HG03280 (cell line): ENCODE measurements at regions not wholly inside any gene's neighbourhood (a gene's known extent, or its start where the extent isn't known, plus 50 kb on each side); places are given as distances from the start of the nearest gene placed in this dataset.
"Not testable (repeated sequence)": the region's sequence is repeated elsewhere in the genome, so short reads cannot be mapped to it uniquely, and the experiment has no call there.

Experiments used
- ATAC-seq: cut with Tn5 transposase; IDR thresholded peaks from one replicate; pipeline ENCODE4 v1.9.1; 2021; ENCODE audit warnings: mild to moderate bottlenecking, moderate library complexity; ENCODE audit not compliant: unreplicated experiment

DNA sequence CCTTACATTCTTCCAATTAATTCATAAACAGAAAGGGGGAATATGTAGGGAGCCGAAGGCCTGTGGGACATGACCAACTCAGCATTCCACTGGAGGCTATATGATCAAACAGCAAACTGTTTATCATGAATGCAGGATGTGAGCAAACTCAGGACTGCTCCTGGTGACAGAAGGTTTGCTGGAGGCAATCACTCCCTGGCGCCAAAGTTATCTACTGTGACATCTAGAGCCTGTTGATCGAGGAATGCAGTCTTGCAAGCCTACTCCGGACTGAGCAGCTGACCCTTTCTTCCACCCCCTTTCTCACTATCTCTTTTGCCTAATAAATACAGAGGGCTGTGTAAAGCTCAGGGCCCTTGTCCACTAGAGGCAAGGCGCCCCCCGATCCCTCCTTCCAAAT, 122.0 kb upstream of the ZCCHC13 start:
- not testable (repeated sequence) for ATAC-seq

DNA sequence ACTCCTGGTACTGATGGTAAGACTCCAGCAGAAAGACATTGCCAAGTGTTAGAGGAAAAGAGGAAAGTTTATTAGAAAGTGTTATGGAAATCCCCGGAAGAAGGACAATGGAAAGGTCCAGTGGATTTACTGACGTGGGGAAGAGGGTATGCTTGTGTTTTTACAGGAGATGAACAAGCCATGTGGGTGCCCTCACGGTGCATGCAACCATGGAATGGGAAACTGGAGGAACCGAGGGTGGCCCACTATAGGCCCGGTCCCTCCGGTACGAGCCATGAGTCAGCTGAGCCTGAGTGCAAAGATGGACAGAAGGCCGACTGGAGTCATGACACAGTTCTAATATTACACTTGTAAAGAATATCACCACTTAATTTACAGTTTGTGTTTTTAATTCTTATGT, 123.3 kb upstream of the ZCCHC13 start:
- no peak for ATAC-seq

DNA sequence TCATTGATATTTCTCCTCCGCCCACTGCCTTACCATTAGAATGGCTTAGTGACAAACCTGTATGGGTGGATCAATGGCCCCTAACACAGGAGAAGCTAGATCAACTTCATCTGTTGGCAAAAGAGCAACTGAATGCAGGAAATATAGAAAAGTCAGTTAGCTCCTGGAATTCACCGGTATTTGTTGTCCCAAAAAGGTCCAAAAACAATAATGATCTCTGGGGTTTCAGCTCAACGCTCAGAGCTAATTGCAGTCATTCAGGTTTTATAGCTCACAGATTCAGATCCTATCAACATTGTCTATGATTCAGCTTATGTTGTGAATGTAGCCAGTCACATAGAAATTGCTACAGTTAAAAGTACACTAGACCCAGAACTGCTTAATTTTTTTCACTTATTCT, 124.0 kb upstream of the ZCCHC13 start:
- ATAC-seq, result no peak

DNA sequence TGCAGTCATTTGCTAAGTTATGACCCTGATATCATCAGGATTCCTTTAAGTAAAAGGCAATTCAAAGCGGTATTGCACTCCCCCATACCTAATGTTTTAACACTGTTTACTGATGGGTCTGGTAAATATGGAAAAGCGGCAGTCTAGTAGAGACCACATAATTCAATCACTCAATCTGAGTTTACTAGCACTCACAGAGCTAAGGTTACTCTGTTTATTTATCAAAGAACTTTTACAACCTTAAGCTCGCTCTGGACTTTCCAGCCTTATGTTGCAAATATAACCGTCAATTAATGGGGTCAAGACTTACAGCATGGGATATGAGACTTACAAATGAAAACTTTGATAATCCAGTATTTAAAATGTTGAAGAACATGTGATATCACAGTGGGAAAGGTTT, 124.5 kb upstream of the ZCCHC13 start:
- no peak for ATAC-seq

DNA sequence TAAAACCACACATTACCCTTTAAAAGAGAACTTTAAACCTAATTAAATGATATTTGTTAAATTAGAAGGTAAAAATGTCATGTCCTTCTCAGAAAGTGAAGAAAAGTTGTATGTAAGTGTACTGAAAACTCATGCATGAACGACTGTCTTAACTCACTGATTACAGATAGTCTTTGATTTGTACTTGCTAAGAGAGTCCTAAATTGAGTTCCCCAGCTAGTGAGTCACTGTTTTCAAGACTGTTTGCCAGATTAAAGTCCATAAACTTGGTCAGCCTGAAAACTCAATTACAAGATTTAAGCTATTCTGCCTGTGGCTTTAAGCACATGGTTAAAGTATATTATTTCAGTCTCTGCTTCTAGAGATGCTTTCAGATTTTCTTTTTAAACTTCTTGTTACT, 124.9 kb upstream of the ZCCHC13 start:
- no peak for ATAC-seq

DNA sequence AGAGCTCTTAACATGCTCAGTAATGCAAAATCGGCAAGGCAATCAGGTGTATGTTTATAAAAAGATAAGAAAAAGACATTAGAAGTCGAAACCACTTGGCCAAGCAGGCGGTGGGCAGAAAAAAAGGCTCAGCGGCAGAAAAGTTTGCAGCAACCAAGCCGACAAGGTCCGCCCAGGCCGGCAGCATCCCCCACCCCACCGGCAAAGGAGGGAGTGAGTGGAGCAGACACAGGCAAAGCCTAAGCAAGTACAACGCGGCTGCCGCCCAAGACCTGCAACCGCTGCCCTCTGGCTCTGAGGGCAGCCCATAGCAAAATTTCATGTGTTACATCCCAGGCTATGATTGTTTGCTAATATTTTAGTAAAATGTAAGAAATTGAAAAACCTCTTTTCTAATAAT, 125.4 kb upstream of the ZCCHC13 start:
- no peak for ATAC-seq

DNA sequence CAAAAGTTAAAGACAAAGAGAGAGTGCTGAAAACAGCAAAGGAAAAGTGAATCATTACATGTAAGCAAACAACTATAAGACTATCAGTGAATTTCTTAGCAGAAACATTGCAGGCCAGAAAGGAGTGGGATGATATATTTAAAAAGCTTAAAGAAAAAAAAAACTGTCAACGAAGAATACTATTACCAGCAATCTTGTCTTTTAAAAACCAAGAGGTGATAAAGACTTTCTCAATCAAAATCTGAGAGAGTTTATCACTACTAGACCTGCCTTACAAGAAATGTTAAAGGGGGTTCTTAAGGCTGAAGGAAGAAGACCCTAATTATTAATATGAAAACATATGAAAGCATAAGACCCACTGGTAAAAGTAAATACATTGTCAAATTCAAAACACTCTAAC, 132.5 kb upstream of the ZCCHC13 start:
- ATAC-seq, result no peak

DNA sequence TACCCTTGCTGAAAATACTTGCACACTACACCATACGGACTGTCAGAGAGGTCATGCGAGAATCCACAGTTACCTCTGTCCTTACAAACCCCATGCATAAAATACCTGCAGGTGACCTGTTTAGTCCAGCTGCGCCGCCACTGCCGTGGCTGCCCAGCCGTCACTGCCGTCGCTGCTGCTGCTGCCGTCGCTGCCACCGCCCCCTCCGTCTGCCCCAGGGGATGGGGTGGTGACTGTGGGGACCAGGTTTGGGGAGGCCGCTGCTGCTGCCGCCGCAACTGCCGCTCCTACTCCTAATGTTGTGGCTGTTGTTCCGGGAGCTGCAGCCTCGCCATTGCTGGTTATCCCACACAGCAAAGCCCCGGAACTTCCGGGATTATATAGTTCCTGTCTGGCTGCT, 141.8 kb upstream of the ZCCHC13 start:
- ATAC-seq, result no peak

DNA sequence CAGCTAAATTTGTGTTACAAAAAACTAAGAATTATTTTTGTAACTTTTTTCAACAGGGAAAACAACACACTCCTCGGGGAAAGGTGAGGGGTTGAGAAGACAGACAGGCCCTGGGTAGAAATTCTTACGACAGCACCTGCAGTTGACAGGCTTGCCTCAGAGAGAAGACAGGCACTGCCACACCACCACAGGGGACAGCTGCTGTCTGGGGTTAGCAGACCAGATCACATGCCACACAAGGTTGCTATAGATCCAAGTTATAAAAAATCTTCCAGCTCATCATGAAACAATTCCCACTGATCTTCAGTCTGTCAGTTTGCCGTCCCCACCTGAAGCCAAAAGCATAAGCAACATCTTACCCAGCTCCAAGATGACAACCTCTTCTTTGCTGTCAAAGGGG, 143.2 kb upstream of the ZCCHC13 start:
- ATAC-seq, result no peak

DNA sequence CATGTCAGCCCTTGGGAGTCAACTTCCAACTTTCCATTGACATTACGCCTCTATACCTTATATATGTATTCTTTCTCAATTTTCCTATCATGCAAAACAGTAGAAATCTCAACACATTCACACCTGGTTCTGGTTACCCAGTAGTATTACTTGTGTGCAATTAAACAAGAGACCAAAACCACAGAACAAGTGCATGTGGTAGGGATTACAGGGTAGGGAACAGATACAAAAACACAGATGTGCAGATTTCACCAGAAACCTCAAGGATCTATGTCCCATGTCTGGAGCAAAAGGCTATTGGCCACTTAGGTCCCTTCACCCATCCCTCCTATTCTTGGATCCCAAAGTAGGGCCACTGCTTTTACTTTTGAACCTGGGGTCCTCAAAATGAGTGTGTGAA, 143.6 kb upstream of the ZCCHC13 start:
- ATAC-seq, result no peak

DNA sequence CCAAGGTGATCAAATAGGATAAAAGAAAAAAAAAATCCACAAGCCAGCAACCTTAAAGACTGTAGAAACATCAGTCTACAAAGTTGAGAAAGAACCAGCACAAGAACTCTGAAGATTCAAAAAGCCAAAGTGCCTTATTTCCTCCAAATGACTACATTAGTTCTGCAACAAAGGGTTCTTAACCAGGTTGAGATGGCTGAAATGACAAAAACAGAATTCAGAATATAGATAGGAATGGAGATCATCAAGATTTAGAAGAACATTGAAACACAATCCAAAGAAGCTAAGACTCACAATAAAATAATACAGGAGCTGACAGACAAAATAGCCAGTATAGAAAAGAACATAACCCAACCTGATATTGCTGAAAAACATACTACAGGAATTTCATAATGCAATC, 156.5 kb upstream of the ZCCHC13 start:
- no peak for ATAC-seq

DNA sequence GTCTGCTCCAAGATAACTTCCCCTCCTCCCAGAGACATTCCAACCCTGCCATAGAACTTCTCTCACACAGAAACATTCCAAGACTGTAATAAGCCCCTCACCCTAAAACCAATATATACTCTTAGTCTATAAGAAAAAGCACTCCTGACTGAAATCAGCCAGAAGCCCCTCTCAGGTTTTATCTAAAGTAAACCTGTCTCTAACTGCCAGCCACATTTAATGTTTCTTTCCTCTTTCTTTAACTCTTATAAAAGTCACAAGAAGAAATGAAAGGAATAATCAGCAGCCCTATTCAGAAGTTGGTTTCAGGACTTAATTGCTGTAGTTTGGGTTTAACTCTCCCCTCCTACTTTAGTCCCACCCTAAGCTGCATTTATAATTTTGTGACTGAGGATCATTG, 165.0 kb upstream of the ZCCHC13 start:
- no peak for ATAC-seq

DNA sequence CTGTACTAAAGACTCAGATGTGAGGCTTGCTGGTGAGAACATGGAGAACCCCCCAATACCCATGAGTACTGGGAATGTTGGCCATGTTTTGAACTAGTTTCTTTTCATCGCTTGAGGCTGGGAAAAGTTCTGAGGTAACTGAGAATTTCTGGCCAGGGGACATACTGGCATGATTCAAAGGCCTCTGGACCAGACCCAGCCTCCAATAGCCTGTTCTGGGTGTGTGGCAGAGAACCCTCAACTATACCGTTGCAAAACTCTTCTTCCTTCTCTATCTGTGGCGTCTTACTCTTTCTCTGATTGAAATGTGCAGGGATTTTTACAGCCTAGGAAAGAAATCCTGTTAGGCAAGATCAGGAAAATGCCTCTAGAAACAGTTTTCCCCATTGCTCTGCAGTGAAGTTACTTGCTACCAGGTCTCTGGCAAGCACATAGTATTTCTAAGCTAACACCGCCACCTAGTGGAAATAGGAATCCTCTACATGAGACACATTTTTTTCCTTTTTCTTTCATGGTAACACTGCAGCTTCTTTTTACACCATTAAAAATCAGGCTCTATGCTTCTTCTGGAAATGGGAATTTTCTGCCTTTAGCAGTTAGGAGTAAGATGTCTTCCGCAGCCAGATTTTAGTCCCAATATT, 170.7 kb upstream of the ZCCHC13 start:
- peak; percentile 60 for ATAC-seq

DNA sequence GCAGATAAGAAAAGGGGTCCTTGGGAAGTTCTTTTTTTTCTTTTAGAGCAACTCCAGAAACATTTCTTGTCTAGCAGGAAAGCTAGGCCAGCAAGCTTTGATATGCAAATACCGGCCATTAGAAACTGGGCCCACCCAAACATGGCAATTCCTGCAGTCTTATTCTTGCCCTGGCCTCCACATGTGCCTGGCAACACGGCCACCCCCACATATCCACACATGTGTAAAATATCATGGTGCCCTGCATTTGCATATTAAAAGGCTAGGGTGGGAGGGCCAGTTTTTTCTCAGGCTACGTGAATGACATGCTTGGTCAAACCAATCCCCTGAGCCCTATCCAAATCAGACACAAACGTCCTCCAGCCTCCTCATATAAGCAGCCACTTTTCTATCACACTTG, 171.7 kb upstream of the ZCCHC13 start:
- no peak for ATAC-seq

DNA sequence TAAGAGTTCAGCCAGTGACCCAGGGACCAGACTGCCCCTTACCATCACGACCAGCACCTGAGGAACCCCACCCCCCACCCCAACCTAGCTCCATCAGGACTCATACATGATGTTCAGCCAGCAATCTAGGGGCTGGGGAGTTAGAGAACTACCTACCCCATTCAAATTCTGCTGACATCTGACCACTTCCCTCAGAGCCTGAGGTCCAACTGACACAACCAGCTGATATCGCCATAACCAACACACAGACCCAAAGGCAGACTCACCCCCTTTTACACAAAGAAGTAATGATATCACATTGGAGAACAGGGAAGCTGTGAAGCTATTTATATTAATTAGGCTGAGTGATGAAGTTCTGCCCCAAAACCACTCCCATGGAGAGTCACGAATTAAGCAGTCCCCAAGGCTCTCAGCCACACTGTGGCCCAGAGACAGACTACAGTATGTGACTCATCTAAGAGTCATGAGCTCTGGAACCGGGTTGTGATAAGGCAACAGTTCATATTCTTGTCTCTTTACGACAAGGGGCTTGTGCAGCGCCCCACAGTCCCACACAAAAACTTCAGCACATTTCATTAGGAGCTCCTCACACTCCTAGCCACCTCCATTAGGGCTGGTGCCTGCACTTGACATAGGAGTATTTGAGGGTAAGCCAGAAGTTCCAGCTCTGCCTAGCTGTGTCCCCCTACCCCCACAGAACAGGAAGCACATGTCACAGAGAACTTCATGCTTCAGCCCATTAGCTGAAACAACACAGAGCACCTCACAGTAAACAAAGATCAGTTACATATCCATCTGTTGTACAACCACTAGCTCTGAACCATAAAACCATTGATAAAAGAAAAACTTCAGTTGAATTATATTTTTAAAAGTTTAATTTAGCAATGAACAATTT, 184.7 kb upstream of the ZCCHC13 start:
- no peak for ATAC-seq

DNA sequence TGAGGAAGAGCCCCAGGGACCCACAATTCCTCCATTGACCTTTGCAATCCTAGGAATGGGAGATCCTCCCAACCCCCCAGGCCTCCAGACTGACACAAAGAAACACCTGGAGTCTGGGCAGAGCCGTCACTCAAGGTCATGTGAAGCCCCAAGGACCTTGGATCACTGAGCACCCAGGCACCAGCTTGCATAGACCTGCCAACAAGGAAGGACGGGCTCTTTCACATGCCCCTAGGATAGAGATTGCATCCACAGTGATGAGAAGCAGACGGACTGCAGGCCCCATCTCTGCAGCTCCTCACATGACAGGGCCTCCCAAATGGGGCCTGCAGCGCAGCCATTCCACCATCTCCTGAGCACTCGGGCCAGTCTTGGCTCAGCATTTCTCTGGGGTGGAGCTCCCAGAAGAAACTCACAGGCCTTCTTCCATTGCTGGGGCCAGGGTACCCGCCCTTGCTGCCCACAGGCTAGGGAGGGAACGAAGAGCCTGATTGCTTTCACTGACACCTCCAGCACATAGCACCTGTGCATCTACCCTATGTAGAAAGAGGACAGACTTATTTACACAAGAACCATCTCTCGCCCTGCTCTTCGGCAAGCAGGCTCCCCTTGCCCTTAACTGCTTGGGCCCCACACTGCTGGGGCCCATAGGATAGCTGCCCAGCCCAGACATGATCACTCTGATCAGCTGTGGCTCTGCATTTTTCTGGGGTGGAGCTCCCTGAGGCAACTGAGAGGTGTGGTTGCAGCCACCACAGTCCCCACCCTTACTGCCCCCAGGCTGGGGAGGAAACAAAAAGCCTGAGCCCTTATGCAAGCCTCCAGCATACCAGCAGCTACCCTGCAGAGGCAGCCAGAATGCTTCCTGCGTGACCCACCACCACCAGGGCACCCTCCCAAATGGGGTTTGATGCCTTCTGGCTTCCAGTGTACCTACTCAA, 185.7 kb upstream of the ZCCHC13 start:
- ATAC-seq, result no peak

DNA sequence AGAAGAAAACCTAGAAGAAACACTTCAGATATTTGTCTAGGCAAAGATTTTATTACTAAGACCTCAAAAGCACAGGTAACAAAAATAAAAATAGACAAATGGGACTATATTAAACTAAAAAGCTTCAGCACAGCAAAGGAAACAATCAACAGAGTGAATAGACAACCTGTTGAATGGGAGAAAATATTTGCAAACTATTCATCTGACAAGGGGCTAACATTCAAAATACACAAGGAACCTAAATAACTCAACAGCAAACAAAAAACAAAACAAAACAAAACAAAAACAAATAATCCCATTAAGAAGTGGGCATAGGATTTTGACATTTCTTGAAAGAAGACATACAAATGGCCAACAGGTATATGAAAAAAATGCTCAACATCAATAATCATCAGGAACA, 192.7 kb upstream of the ZCCHC13 start:
- ATAC-seq, result no peak

DNA sequence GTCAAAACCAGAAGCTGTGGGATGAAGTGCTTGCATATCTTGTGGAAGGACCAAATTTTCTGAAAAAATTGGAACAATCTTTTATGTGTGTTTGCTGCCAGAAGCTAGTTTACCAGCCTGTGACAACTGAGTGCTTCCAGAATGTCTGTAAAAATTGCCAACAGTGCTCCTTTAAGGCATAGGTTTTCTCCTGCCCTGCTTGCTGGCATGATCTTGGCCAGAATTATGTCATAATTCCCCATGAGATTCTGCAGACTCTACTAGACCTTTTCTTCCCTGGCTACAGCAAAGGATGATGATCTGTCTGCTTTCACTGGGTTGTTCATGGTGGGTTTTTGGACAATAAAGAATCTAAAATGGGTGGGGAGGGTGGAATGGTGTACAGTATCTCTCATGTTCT, 196.3 kb upstream of the ZCCHC13 start:
- ATAC-seq, result no peak

DNA sequence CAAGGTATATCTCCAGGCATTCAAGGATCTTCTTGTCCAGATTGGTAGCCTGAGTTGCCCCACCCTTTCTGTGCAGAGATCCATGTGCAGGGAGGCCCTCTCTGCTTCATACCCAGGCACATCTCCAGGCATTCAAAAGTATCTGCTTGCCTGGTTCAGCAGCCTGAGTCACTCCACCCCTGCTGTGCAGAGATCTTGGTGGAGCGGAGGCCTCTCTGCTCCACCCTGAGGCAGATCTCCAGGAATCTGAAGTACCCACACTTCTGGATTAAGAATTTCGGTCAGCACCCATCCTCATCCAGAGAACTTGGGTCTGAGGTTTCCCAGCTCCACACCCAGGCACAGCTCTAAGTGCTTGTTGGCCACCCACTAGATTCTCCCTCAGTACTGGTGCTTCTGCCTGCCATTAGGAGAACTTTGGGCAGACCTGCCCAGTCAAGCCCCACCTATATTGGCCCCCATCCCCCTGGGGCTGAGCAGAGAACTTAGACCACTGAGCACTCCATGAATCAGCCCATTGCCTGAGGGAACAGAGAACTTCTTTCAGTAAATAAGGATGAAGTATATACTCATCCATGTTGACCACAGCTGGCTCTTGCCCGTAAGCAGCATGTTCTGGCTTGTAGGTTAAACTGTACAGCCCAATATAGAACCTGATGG, 199.5 kb upstream of the ZCCHC13 start:
- no peak for ATAC-seq

DNA sequence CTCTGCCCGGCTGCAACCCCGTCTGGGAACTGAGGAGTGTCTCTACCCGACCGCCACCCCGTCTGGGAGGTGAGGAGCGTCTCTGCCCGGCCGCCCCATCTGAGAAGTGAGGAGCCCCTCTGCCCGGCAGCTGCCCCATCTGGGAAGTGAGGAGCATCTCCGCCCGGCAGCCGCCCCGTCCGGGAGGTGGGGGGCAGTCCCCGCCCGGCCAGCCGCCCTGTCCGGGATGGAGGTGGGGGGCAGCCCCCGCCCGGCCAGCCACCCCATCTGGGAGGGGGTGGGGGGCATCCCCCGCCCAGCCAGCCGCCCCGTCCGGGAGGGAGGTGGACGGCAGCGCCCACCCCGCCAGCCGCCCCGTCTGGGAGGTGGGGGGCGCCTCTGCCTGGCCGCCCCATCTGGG, 205.6 kb upstream of the ZCCHC13 start:
- ATAC-seq, result not testable (repeated sequence)

DNA sequence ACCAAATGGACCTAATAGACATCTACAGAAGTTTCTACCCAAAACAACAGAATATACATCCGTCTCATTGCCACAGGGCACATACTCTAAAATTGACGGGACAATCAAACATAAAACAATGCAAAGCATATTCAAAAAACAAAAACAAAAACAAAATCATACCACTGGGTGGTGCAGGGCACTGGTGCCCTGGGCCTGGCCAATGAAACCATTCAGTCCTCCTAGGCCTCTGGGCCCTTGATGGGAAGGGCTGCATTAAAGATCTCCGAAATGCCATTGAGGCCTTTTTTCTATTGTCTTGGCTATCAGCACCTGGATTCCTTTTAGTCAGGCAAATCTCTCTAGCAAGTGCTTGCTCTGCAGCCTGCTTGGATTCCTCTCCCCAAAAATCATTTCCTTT, 213.9 kb upstream of the ZCCHC13 start:
- ATAC-seq, result no peak
